Transverse colon (tissue), 4 donors: ENCODE measurements at regions not wholly inside any gene's neighbourhood (a gene's known extent, or its start where the extent isn't known, plus 50 kb on each side); places are given as distances from the start of the nearest gene placed in this dataset.

Experiments
- CTCF ChIP-seq, 5 experiments: fragments of 200-600 bp in 3 of 5; fragments of 450-650 bp in 2 of 5; sonication (generic) in 3 of 5; IDR thresholded peaks; 1 replicate in 2 of 5; 2 replicates in 3 of 5; pipeline ENCODE4 v1.5.1; 2016 to 2017; ENCODE audit warnings: antibody characterized with exemption in 5 of 5, inconsistent platforms in 3 of 5, mild to moderate bottlenecking in 2 of 5, moderate library complexity in 1 of 5
- EP300 ChIP-seq: sonication (generic); formaldehyde crosslinking; IDR thresholded peaks from one replicate; pipeline ENCODE4 v1.6.1; 2017; ENCODE audit warnings: antibody characterized with exemption, low read depth
- POLR2A ChIP-seq: fragments of 450-650 bp; IDR thresholded peaks from one replicate; pipeline ENCODE4 v1.6.1; 2016; ENCODE audit warnings: antibody characterized with exemption, mild to moderate bottlenecking, moderate library complexity
- POLR2AphosphoS5 ChIP-seq, 3 donors: sonication (generic); formaldehyde crosslinking; IDR thresholded peaks; one replicate each; pipeline ENCODE4 v1.6.1; 2016; ENCODE audit warnings: antibody characterized with exemption in 3 of 3

- TF ChIP-seq CTCF (IDR thresholded peaks at IDR 0.05) (no peak), POLR2AphosphoS5 (IDR thresholded peaks at IDR 0.05) (no peak), POLR2A (no peak), EP300 (no peak)
These were observed 196.8 kb upstream of the STXBP5 start for GRCh38 chr6:147007441-147007840.
